ENCODE measurements at regions not wholly inside any gene's neighbourhood (a gene's known extent, or its start where the extent isn't known, plus 50 kb on each side); places are given as distances from the start of the nearest gene placed in this dataset.

DNA sequence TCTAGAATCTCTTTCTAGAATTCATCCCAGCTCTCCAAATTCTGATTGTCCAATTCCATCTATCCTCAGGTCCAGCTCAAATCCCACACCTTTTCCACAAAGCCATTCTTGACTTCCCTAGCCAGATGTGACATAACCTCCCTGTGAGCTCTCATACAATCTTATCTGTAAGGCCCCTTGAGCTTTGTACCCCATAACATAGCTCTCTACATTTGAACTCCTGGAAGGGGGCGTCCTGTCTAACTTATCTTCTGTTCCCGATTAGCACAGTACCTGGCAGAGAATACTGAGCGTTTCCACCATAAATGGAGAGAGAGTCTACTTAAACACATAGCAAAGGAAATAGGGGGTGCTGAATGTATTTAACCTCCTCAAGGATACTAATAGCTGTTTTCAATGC, 251.6 kb upstream of the RGMB start (continued):
- TF ChIP-seq, protein P1, sequence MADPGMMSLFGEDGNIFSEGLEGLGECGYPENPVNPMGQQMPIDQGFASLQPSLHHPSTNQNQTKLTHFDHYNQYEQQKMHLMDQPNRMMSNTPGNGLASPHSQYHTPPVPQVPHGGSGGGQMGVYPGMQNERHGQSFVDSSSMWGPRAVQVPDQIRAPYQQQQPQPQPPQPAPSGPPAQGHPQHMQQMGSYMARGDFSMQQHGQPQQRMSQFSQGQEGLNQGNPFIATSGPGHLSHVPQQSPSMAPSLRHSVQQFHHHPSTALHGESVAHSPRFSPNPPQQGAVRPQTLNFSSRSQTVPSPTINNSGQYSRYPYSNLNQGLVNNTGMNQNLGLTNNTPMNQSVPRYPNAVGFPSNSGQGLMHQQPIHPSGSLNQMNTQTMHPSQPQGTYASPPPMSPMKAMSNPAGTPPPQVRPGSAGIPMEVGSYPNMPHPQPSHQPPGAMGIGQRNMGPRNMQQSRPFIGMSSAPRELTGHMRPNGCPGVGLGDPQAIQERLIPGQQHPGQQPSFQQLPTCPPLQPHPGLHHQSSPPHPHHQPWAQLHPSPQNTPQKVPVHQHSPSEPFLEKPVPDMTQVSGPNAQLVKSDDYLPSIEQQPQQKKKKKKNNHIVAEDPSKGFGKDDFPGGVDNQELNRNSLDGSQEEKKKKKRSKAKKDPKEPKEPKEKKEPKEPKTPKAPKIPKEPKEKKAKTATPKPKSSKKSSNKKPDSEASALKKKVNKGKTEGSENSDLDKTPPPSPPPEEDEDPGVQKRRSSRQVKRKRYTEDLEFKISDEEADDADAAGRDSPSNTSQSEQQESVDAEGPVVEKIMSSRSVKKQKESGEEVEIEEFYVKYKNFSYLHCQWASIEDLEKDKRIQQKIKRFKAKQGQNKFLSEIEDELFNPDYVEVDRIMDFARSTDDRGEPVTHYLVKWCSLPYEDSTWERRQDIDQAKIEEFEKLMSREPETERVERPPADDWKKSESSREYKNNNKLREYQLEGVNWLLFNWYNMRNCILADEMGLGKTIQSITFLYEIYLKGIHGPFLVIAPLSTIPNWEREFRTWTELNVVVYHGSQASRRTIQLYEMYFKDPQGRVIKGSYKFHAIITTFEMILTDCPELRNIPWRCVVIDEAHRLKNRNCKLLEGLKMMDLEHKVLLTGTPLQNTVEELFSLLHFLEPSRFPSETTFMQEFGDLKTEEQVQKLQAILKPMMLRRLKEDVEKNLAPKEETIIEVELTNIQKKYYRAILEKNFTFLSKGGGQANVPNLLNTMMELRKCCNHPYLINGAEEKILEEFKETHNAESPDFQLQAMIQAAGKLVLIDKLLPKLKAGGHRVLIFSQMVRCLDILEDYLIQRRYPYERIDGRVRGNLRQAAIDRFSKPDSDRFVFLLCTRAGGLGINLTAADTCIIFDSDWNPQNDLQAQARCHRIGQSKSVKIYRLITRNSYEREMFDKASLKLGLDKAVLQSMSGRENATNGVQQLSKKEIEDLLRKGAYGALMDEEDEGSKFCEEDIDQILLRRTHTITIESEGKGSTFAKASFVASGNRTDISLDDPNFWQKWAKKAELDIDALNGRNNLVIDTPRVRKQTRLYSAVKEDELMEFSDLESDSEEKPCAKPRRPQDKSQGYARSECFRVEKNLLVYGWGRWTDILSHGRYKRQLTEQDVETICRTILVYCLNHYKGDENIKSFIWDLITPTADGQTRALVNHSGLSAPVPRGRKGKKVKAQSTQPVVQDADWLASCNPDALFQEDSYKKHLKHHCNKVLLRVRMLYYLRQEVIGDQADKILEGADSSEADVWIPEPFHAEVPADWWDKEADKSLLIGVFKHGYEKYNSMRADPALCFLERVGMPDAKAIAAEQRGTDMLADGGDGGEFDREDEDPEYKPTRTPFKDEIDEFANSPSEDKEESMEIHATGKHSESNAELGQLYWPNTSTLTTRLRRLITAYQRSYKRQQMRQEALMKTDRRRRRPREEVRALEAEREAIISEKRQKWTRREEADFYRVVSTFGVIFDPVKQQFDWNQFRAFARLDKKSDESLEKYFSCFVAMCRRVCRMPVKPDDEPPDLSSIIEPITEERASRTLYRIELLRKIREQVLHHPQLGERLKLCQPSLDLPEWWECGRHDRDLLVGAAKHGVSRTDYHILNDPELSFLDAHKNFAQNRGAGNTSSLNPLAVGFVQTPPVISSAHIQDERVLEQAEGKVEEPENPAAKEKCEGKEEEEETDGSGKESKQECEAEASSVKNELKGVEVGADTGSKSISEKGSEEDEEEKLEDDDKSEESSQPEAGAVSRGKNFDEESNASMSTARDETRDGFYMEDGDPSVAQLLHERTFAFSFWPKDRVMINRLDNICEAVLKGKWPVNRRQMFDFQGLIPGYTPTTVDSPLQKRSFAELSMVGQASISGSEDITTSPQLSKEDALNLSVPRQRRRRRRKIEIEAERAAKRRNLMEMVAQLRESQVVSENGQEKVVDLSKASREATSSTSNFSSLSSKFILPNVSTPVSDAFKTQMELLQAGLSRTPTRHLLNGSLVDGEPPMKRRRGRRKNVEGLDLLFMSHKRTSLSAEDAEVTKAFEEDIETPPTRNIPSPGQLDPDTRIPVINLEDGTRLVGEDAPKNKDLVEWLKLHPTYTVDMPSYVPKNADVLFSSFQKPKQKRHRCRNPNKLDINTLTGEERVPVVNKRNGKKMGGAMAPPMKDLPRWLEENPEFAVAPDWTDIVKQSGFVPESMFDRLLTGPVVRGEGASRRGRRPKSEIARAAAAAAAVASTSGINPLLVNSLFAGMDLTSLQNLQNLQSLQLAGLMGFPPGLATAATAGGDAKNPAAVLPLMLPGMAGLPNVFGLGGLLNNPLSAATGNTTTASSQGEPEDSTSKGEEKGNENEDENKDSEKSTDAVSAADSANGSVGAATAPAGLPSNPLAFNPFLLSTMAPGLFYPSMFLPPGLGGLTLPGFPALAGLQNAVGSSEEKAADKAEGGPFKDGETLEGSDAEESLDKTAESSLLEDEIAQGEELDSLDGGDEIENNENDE (IDR thresholded peaks at IDR 0.05; ENCODE audit: insufficient replicate concordance, low read length): no peak
- TF ChIP-seq SP1 (IDR thresholded peaks at IDR 0.05; ENCODE audit: low read depth, low read length) (no peak), GABPA (IDR thresholded peaks at IDR 0.05; ENCODE audit: borderline replicate concordance, insufficient read depth, low read length) (no peak), KDM4A (IDR thresholded peaks at IDR 0.05; ENCODE audit: low read depth, low read length, severe bottlenecking) (no peak), CBX8 (IDR thresholded peaks at IDR 0.05; ENCODE audit: borderline replicate concordance, low read depth, low read length) (no peak), SIN3A (conservative IDR thresholded peaks at IDR 0.05 in 1 of 2, IDR thresholded peaks at IDR 0.05 in 1 of 2; ENCODE audit: low read depth in 1 of 2, low read length in 2 of 2) (no peak), CTCF (IDR thresholded peaks at IDR 0.05; ENCODE audit: control extremely low read depth in 1 of 3, insufficient read depth in 1 of 3, low read depth in 1 of 3, low read length in 3 of 3) (no peak), ASH2L (IDR thresholded peaks at IDR 0.05; ENCODE audit: low read length) (no peak), TBP (IDR thresholded peaks at IDR 0.05; ENCODE audit: low read depth, low read length) (no peak), BACH1 (IDR thresholded peaks at IDR 0.05; ENCODE audit: low read length) (no peak)

Measured in H1 (cell line).